Neural cell (in vitro differentiated cells): ENCODE measurements at regions not wholly inside any gene's neighbourhood (a gene's known extent, or its start where the extent isn't known, plus 50 kb on each side); places are given as distances from the start of the nearest gene placed in this dataset.
"Not testable (repeated sequence)": the region's sequence is repeated elsewhere in the genome, so short reads cannot be mapped to it uniquely, and the experiment has no call there.

Experiments
- EP300 ChIP-seq: fragments of 450-650 bp; conservative IDR thresholded peaks from 2 replicates; pipeline ENCODE4 v1.6.1; 2014; ENCODE audit warnings: antibody characterized with exemption, mild to moderate bottlenecking, moderate library complexity; ENCODE audit not compliant: poor library complexity, severe bottlenecking
- EZH2 ChIP-seq: fragments of 200-600, 300-800 bp; shearing (Covaris generic), sonication (generic); IDR thresholded peaks from 2 replicates; pipeline ENCODE4 v1.6.1; 2014; ENCODE audit warnings: antibody characterized with exemption, low read length, borderline replicate concordance, mild to moderate bottlenecking; ENCODE audit not compliant: insufficient read depth, poor library complexity, severe bottlenecking
- MXI1 ChIP-seq: fragments of 450-650 bp; conservative IDR thresholded peaks from 2 replicates; pipeline ENCODE4 v1.6.1; 2014; ENCODE audit warnings: antibody characterized with exemption, mild to moderate bottlenecking; ENCODE audit not compliant: poor library complexity, severe bottlenecking
- RAD21 ChIP-seq: fragments of 450-650 bp; conservative IDR thresholded peaks from 2 replicates; pipeline ENCODE4 v1.6.1; 2014; ENCODE audit warnings: antibody characterized with exemption, mild to moderate bottlenecking, moderate library complexity
- TF ChIP-seq, protein P1 (sequence below): fragments of 450-650 bp; IDR thresholded peaks from 2 replicates; pipeline ENCODE4 v1.5.1; 2014; ENCODE audit warnings: antibody characterized with exemption, mild to moderate bottlenecking, moderate library complexity; ENCODE audit not compliant: poor library complexity, severe bottlenecking

DNA sequence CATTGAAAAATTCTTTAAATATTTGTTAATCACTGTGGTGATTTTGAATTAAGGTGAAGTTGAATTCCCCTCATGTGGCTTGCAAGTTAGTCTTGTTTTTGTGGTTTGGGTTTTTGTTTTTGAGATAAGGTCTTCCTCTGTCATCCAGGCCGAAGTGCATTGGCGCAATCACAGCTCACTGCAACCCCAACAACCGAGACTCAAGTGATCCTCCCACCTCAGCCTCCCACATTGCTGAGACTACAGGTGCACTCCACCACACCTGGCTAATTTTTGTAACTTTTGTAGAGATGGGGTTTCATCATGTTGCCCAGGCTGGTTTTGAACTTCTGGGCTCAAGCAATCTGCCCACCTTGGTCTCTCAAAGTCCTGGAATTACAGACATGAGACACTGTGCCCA lies 1691.1 kb downstream of the SPATA31A7 start:
- TF ChIP-seq EP300, MXI1, RAD21, EZH2: not testable (repeated sequence)
- TF ChIP-seq, protein P1, sequence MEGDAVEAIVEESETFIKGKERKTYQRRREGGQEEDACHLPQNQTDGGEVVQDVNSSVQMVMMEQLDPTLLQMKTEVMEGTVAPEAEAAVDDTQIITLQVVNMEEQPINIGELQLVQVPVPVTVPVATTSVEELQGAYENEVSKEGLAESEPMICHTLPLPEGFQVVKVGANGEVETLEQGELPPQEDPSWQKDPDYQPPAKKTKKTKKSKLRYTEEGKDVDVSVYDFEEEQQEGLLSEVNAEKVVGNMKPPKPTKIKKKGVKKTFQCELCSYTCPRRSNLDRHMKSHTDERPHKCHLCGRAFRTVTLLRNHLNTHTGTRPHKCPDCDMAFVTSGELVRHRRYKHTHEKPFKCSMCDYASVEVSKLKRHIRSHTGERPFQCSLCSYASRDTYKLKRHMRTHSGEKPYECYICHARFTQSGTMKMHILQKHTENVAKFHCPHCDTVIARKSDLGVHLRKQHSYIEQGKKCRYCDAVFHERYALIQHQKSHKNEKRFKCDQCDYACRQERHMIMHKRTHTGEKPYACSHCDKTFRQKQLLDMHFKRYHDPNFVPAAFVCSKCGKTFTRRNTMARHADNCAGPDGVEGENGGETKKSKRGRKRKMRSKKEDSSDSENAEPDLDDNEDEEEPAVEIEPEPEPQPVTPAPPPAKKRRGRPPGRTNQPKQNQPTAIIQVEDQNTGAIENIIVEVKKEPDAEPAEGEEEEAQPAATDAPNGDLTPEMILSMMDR: not testable (repeated sequence)
